IMR-90 (cell line): ENCODE measurements at regions not wholly inside any gene's neighbourhood (a gene's known extent, or its start where the extent isn't known, plus 50 kb on each side); places are given as distances from the start of the nearest gene placed in this dataset.

Experiments used
- ATAC-seq: fragments of 200-7000 bp; cut with Tn5 transposase; 2 replicates; pipeline ENCODE4 v1.9.1; 2020; ENCODE audit warnings: low read depth, mild to moderate bottlenecking, moderate library complexity
- BruUV-seq: library from RNA; stranded (reverse); fragments of 400-500 nt; replicated peaks from 2 replicates; lab custom pipeline; 2021; lab: Mats Ljungman, UMichigan
- CTCF ChIA-PET: fragments of 300-600 bp; formaldehyde crosslinking; extraction: SDS; loops from one replicate; lab custom pipeline; 2021; ENCODE audit warnings: antibody characterized with exemption; lab: Yijun Ruan, JAX
- POLR2A ChIA-PET: fragments of 300-600 bp; sonication (Branson Sonifier 250); formaldehyde crosslinking; loops from one replicate; lab custom pipeline; 2022; ENCODE audit warnings: antibody characterized with exemption; ENCODE audit not compliant: unreplicated experiment; lab: Charles Lee
- DNase-seq: peaks from one replicate; pipeline ENCODE4 v3.0.0; 2013
- H2AFZ ChIP-seq: replicated peaks from 2 replicates; pipeline ENCODE3; 2013; ENCODE audit warnings: low read length, mild to moderate bottlenecking; ENCODE audit not compliant: poor library complexity
- H2AK5ac ChIP-seq: 2 replicates; pipeline ENCODE4 v1.6.1; 2013; ENCODE audit warnings: low read depth, low read length, inconsistent platforms
- H2AK9ac ChIP-seq: replicated peaks from 2 replicates; pipeline ENCODE3; 2013; ENCODE audit warnings: mild to moderate bottlenecking, low read depth, low read length, moderate library complexity; ENCODE audit not compliant: poor library complexity
- H2BK120ac ChIP-seq: 2 replicates; pipeline ENCODE4 v1.6.1; 2013; ENCODE audit warnings: low read depth, low read length, inconsistent platforms
- H2BK15ac ChIP-seq: 3 replicates; pipeline ENCODE4 v1.6.1; 2013; ENCODE audit warnings: low read depth, low read length, inconsistent platforms
- H2BK20ac ChIP-seq: 2 replicates; pipeline ENCODE4 v1.6.1; 2013; ENCODE audit warnings: low read depth, mild to moderate bottlenecking, inconsistent platforms, low read length, moderate library complexity
- H2BK5ac ChIP-seq: 2 replicates; pipeline ENCODE4 v1.6.1; 2013; ENCODE audit warnings: mild to moderate bottlenecking, low read depth, low read length, inconsistent platforms; ENCODE audit not compliant: poor library complexity, severe bottlenecking
- H3K14ac ChIP-seq: replicated peaks from 2 replicates; pipeline ENCODE4 v1.6.1; 2013; ENCODE audit warnings: low read depth, low read length, inconsistent platforms
- H3K18ac ChIP-seq: 2 replicates; pipeline ENCODE4 v1.6.1; 2013; ENCODE audit warnings: low read depth, low read length, control low read depth
- H3K23ac ChIP-seq: 2 replicates; pipeline ENCODE4 v1.6.1; 2013; ENCODE audit warnings: low read depth, low read length, inconsistent platforms
- H3K27ac ChIP-seq: 2 replicates; pipeline ENCODE4 v1.5.1; 2013; ENCODE audit warnings: mild to moderate bottlenecking, control low read depth, low read length; ENCODE audit not compliant: insufficient read depth
- H3K27me3 ChIP-seq: 2 replicates; pipeline ENCODE4 v1.6.1; 2013; ENCODE audit warnings: low read length; ENCODE audit not compliant: control insufficient read depth, insufficient read depth
- H3K36me3 ChIP-seq: 2 replicates; pipeline ENCODE4 v1.6.1; 2013; ENCODE audit warnings: low read length, mixed read lengths; ENCODE audit not compliant: control insufficient read depth, insufficient read depth
- H3K4ac ChIP-seq: 2 replicates; pipeline ENCODE4 v1.6.1; 2013; ENCODE audit warnings: low read depth, low read length, inconsistent platforms
- H3K4me1 ChIP-seq: 2 replicates; pipeline ENCODE4 v1.6.1; 2013; ENCODE audit warnings: low read length, mixed read lengths; ENCODE audit not compliant: control insufficient read depth, insufficient read depth
- H3K4me2 ChIP-seq: 2 replicates; pipeline ENCODE4 v1.6.1; 2013; ENCODE audit warnings: low read depth, mild to moderate bottlenecking, control low read depth, low read length, moderate library complexity
- H3K4me3 ChIP-seq: 2 replicates; pipeline ENCODE4 v1.5.1; 2013; ENCODE audit warnings: low read depth, mild to moderate bottlenecking, control low read depth, low read length, moderate library complexity; ENCODE audit not compliant: insufficient read depth
- H3K56ac ChIP-seq: 2 replicates; pipeline ENCODE4 v1.6.1; 2013; ENCODE audit warnings: low read length, inconsistent platforms; ENCODE audit not compliant: insufficient read depth; ENCODE audit errors: extremely low read depth
- H3K79me1 ChIP-seq, 2 experiments: 2 replicates each; pipeline ENCODE4 v1.6.1; 2013; ENCODE audit warnings: low read length in 2 of 2, inconsistent platforms in 1 of 2, low read depth in 1 of 2
- H3K9ac ChIP-seq: 2 replicates; pipeline ENCODE4 v1.6.1; 2013; ENCODE audit warnings: low read depth, low read length, control low read depth
- H3K9me1 ChIP-seq: 2 replicates; pipeline ENCODE4 v1.6.1; 2013; ENCODE audit warnings: low read length, inconsistent platforms; ENCODE audit not compliant: insufficient read depth
- H3K9me3 ChIP-seq: 2 replicates; pipeline ENCODE4 v1.6.1; 2013; ENCODE audit warnings: low read length; ENCODE audit not compliant: control insufficient read depth, insufficient read depth
- H4K20me1 ChIP-seq: 2 replicates; pipeline ENCODE4 v1.6.1; 2013; ENCODE audit warnings: low read length, inconsistent platforms; ENCODE audit not compliant: insufficient read depth
- H4K5ac ChIP-seq: 2 replicates; pipeline ENCODE4 v1.6.1; 2013; ENCODE audit warnings: mild to moderate bottlenecking, low read depth, low read length, control low read depth
- H4K8ac ChIP-seq, 2 experiments: 2 replicates each; pipeline ENCODE4 v1.6.1; 2013; ENCODE audit warnings: low read depth in 2 of 2, low read length in 2 of 2, control low read depth in 1 of 2, inconsistent platforms in 1 of 2
- H4K91ac ChIP-seq: 2 replicates; pipeline ENCODE4 v1.6.1; 2013; ENCODE audit warnings: low read depth, low read length, inconsistent platforms; ENCODE audit not compliant: insufficient read depth
- BHLHE40 ChIP-seq: fragments of 150-350 bp; IDR thresholded peaks from 2 replicates; pipeline ENCODE4 v1.6.1; 2016; ENCODE audit warnings: mild to moderate bottlenecking, low read depth, low read length
- CEBPB ChIP-seq: IDR thresholded peaks from 2 replicates; pipeline ENCODE4 v1.6.1; 2012; ENCODE audit warnings: low read depth, low read length, improper control_type of control experiment
- CHD1 ChIP-seq: IDR thresholded peaks from 2 replicates; pipeline ENCODE4 v1.6.1; 2012; ENCODE audit warnings: low read depth, low read length, improper control_type of control experiment
- FOS ChIP-seq: fragments of 150-350 bp; IDR thresholded peaks from 2 replicates; pipeline ENCODE4 v1.6.1; 2016; ENCODE audit warnings: low read depth, low read length
- MAZ ChIP-seq: IDR thresholded peaks from 2 replicates; pipeline ENCODE4 v1.6.1; 2012; ENCODE audit warnings: low read depth, mild to moderate bottlenecking, low read length, improper control_type of control experiment, moderate library complexity, borderline replicate concordance
- MXI1 ChIP-seq: IDR thresholded peaks from 2 replicates; pipeline ENCODE4 v1.6.1; 2012; ENCODE audit warnings: low read depth, mild to moderate bottlenecking, low read length, moderate library complexity, borderline replicate concordance
- NFE2L2 ChIP-seq: fragments of 150-350 bp; IDR thresholded peaks from 2 replicates; pipeline ENCODE4 v1.6.1; 2016; ENCODE audit warnings: low read depth, mild to moderate bottlenecking, low read length
- POLR2A ChIP-seq: IDR thresholded peaks from 2 replicates; pipeline ENCODE4 v1.6.1; 2012; ENCODE audit warnings: mild to moderate bottlenecking, low read depth, low read length
- RAD21 ChIP-seq: IDR thresholded peaks from 2 replicates; pipeline ENCODE4 v1.6.1; 2012; ENCODE audit warnings: low read length, improper control_type of control experiment
- RCOR1 ChIP-seq: IDR thresholded peaks from 2 replicates; pipeline ENCODE4 v1.6.1; 2012; ENCODE audit warnings: mild to moderate bottlenecking, low read length, improper control_type of control experiment; ENCODE audit not compliant: insufficient replicate concordance
- SMC3 ChIP-seq: fragments of 150-350 bp; IDR thresholded peaks from 2 replicates; pipeline ENCODE4 v1.6.1; 2016; ENCODE audit warnings: low read depth, mild to moderate bottlenecking, antibody characterized with exemption, low read length, moderate library complexity
- WGBS, 2 experiments: methylation state at CpG; one replicate each; pipeline versions ENCODE4 v1.1.5 to v1.1.7; 2013; ENCODE audit warnings: missing lambda C conversion rate in 2 of 2; ENCODE audit not compliant: insufficient read length in 1 of 2; ENCODE audit errors: extremely low coverage in 2 of 2; 5-methylcytosine and 5-hydroxymethylcytosine counted together
- dilution Hi-C: fragments of 300-500 bp; cut with HindIII; formaldehyde crosslinking; loops from one replicate; pipeline ENCODE4 v1.14.3; 2018; ENCODE audit warnings: low sequenced_read_pairs; ENCODE audit not compliant: unreplicated experiment
- in situ Hi-C: fragments of 300-500 bp; cut with MboI; formaldehyde crosslinking; loops from 3 replicates; pipeline ENCODE4 v1.14.3; 2019; ENCODE audit warnings: low sequenced_read_pairs, inconsistent platforms, mixed read lengths
- intact Hi-C: fragments of 100-400 bp; cut with micrococcal nuclease; formaldehyde crosslinking; loops from 2 replicates; pipeline ENCODE4 v1.10.0; 2022
- TF ChIP-seq, protein P1 (sequence below): fragments of 150-350 bp; IDR thresholded peaks from 2 replicates; pipeline ENCODE4 v1.6.1; 2016; ENCODE audit warnings: low read depth, mild to moderate bottlenecking, low read length, moderate library complexity, borderline replicate concordance
- TF ChIP-seq, protein P2 (sequence below): conservative IDR thresholded peaks from 2 replicates; pipeline ENCODE4 v1.5.1; 2012; ENCODE audit warnings: mild to moderate bottlenecking, low read depth, low read length, improper control_type of control experiment

GRCh38 chr14:89550821-89551220 lies 133.8 kb upstream of the FOXN3 start:
- Histone ChIP-seq H3K9me3 (no peaks in the 10 kb centered on the region), H3K4ac (no peak overlapping the region), H3K79me1 (peaks cover 22 to 26% of the 10 kb centered on the region in 2 experiments; a peak in 3 of 4 replicates), H3K36me3 (peaks cover 1% of the 10 kb centered on the region; the same call in 1 of the 2 replicates), H2BK15ac (no peak overlapping the region), H4K5ac (no peak overlapping the region), H3K4me3 (no peak overlapping the region), H3K18ac (no peak overlapping the region), H2BK120ac (no peak overlapping the region), H3K9me1 (peaks cover 10% of the 10 kb centered on the region), H4K8ac (no peak overlapping the region), H3K4me2 (no peak overlapping the region), H4K20me1 (no peaks in the 10 kb centered on the region), H3K23ac (no peak overlapping the region), H2AFZ (no peak overlapping the region), H3K9ac (no peak overlapping the region), H4K91ac (no peak overlapping the region), H3K27me3 (no peaks in the 10 kb centered on the region), H2AK9ac (no peak overlapping the region), H3K56ac (no peak overlapping the region), H3K14ac (no peak overlapping the region), H2BK20ac (no peak overlapping the region), H3K27ac (no peak overlapping the region), H2BK5ac (no peak overlapping the region), H3K4me1 (peaks cover 2% of the 10 kb centered on the region; the same call in 1 of the 2 replicates), H2AK5ac (no peak overlapping the region)
- TF ChIP-seq CEBPB (no peak), SMC3 (no peak), RAD21 (no peak), BHLHE40 (no peak), NFE2L2 (no peak), MXI1 (no peak), MAZ (no peak), RCOR1 (no peak), CHD1 (no peak), FOS (no peak), POLR2A (no peak)
- TF ChIP-seq, protein P1, sequence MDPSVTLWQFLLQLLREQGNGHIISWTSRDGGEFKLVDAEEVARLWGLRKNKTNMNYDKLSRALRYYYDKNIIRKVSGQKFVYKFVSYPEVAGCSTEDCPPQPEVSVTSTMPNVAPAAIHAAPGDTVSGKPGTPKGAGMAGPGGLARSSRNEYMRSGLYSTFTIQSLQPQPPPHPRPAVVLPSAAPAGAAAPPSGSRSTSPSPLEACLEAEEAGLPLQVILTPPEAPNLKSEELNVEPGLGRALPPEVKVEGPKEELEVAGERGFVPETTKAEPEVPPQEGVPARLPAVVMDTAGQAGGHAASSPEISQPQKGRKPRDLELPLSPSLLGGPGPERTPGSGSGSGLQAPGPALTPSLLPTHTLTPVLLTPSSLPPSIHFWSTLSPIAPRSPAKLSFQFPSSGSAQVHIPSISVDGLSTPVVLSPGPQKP: no peak
- TF ChIP-seq, protein P2, sequence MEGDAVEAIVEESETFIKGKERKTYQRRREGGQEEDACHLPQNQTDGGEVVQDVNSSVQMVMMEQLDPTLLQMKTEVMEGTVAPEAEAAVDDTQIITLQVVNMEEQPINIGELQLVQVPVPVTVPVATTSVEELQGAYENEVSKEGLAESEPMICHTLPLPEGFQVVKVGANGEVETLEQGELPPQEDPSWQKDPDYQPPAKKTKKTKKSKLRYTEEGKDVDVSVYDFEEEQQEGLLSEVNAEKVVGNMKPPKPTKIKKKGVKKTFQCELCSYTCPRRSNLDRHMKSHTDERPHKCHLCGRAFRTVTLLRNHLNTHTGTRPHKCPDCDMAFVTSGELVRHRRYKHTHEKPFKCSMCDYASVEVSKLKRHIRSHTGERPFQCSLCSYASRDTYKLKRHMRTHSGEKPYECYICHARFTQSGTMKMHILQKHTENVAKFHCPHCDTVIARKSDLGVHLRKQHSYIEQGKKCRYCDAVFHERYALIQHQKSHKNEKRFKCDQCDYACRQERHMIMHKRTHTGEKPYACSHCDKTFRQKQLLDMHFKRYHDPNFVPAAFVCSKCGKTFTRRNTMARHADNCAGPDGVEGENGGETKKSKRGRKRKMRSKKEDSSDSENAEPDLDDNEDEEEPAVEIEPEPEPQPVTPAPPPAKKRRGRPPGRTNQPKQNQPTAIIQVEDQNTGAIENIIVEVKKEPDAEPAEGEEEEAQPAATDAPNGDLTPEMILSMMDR: no peak
- in situ Hi-C loops (no loop called here), dilution Hi-C loops (no loop called here), intact Hi-C loops (no loop called here)
- WGBS, 2 experiments: 72% methylated on average over 3 of the region's 8 CpGs; no CpG with 5 or more reads in 1 of the 2 experiments
- ChIA-PET POLR2A (no interaction called here), CTCF (no interaction called here)
- DNase-seq: no peak
- no TSS peak for BruUV-seq
- ATAC-seq: no peak
